H9 (cell line): ENCODE measurements at regions not wholly inside any gene's neighbourhood (a gene's known extent, or its start where the extent isn't known, plus 50 kb on each side); places are given as distances from the start of the nearest gene placed in this dataset.
A peak's percentile ranks its signal among the peaks of the same experiment; 100 is the strongest.

ENCODE experiments used
- DNase-seq: peaks from one replicate; pipeline ENCODE4 v3.0.0-alpha.2; 2017
- H2AFZ ChIP-seq: one replicate; pipeline ENCODE4 v1.6.1; 2013; ENCODE audit warnings: mild to moderate bottlenecking, low read length, control low read depth, moderate library complexity
- H2AK5ac ChIP-seq: 2 replicates; pipeline ENCODE4 v1.6.1; 2013; ENCODE audit warnings: low read length, control low read depth, mixed read lengths; ENCODE audit not compliant: insufficient read length
- H2BK120ac ChIP-seq: one replicate; pipeline ENCODE4 v1.6.1; 2013; ENCODE audit warnings: low read depth, mild to moderate bottlenecking, low read length, control low read depth, inconsistent platforms; ENCODE audit not compliant: poor library complexity, severe bottlenecking
- H2BK12ac ChIP-seq: 2 replicates; pipeline ENCODE4 v1.6.1; 2013; ENCODE audit warnings: low read length, control low read depth, mixed read lengths, low read depth; ENCODE audit not compliant: insufficient read length
- H2BK15ac ChIP-seq: 2 replicates; pipeline ENCODE4 v1.6.1; 2013; ENCODE audit warnings: low read depth, low read length, control low read depth
- H2BK20ac ChIP-seq: one replicate; pipeline ENCODE4 v1.6.1; 2013; ENCODE audit warnings: low read depth, mild to moderate bottlenecking, low read length, control low read depth, inconsistent platforms; ENCODE audit not compliant: poor library complexity, severe bottlenecking
- H2BK5ac ChIP-seq: 2 replicates; pipeline ENCODE4 v1.6.1; 2013; ENCODE audit warnings: low read length, control low read depth, mixed read lengths; ENCODE audit not compliant: insufficient read length
- H3K14ac ChIP-seq: 2 replicates; pipeline ENCODE4 v1.6.1; 2013; ENCODE audit warnings: low read length, control low read depth; ENCODE audit not compliant: insufficient read depth
- H3K18ac ChIP-seq: 2 replicates; pipeline ENCODE4 v1.6.1; 2013; ENCODE audit warnings: low read depth, mild to moderate bottlenecking, mixed read lengths, low read length, control low read depth; ENCODE audit not compliant: insufficient read length
- H3K23ac ChIP-seq: 2 replicates; pipeline ENCODE4 v1.6.1; 2013; ENCODE audit warnings: low read length, control low read depth, mixed read lengths, low read depth; ENCODE audit not compliant: insufficient read length
- H3K23me2 ChIP-seq: 2 replicates; pipeline ENCODE4 v1.6.1; 2013; ENCODE audit warnings: low read depth, mild to moderate bottlenecking, mixed read lengths, low read length, control low read depth; ENCODE audit not compliant: insufficient read length, poor library complexity, severe bottlenecking
- H3K27ac ChIP-seq: 2 replicates; pipeline ENCODE4 v1.5.1; 2013; ENCODE audit warnings: low read length, control low read depth, mixed read lengths, low read depth; ENCODE audit not compliant: insufficient read length
- H3K27me3 ChIP-seq: 2 replicates; pipeline ENCODE4 v1.6.1; 2013; ENCODE audit warnings: low read length, control low read depth, inconsistent platforms; ENCODE audit not compliant: insufficient read depth
- H3K4ac ChIP-seq: 2 replicates; pipeline ENCODE4 v1.6.1; 2013; ENCODE audit warnings: low read depth, mild to moderate bottlenecking, control low read depth, inconsistent platforms, low read length, moderate library complexity
- H3K4me1 ChIP-seq: 2 replicates; pipeline ENCODE4 v1.6.1; 2013; ENCODE audit warnings: low read length, control low read depth, inconsistent platforms; ENCODE audit not compliant: insufficient read depth
- H3K4me2 ChIP-seq: 2 replicates; pipeline ENCODE4 v1.6.1; 2013; ENCODE audit warnings: low read length, control low read depth, mixed read lengths; ENCODE audit not compliant: insufficient read length, insufficient read depth
- H3K56ac ChIP-seq: 2 replicates; pipeline ENCODE4 v1.6.1; 2013; ENCODE audit warnings: low read depth, mild to moderate bottlenecking, mixed read lengths, low read length, control low read depth; ENCODE audit not compliant: insufficient read length
- H3K79me1 ChIP-seq: 2 replicates; pipeline ENCODE4 v1.6.1; 2013; ENCODE audit warnings: low read depth, mild to moderate bottlenecking, moderate library complexity, low read length, control low read depth, inconsistent platforms; ENCODE audit not compliant: insufficient read depth, poor library complexity, severe bottlenecking
- H3K79me2 ChIP-seq: 2 replicates; pipeline ENCODE4 v1.6.1; 2013; ENCODE audit warnings: low read length, control low read depth, inconsistent platforms; ENCODE audit not compliant: insufficient read depth
- H3K9ac ChIP-seq: 2 replicates; pipeline ENCODE4 v1.6.1; 2013; ENCODE audit warnings: low read length, control low read depth, mixed read lengths; ENCODE audit not compliant: insufficient read length; ENCODE audit errors: extremely low read depth
- H3K9me3 ChIP-seq: one replicate; pipeline ENCODE4 v1.6.1; 2013; ENCODE audit warnings: low read depth, low read length, inconsistent platforms; ENCODE audit not compliant: control insufficient read depth
- H3T11ph ChIP-seq: one replicate; pipeline ENCODE4 v1.6.1; 2013; ENCODE audit warnings: mild to moderate bottlenecking, low read length, control low read depth, inconsistent platforms
- H4K20me1 ChIP-seq: one replicate; pipeline ENCODE4 v1.6.1; 2013; ENCODE audit not compliant: control insufficient read depth, insufficient read length, insufficient read depth
- H4K5ac ChIP-seq: 2 replicates; pipeline ENCODE4 v1.6.1; 2013; ENCODE audit warnings: low read depth, mild to moderate bottlenecking, mixed read lengths, low read length, control low read depth; ENCODE audit not compliant: insufficient read length
- H4K8ac ChIP-seq: replicated peaks from 2 replicates; pipeline ENCODE4 v1.6.1; 2013; ENCODE audit warnings: low read length, control low read depth, mixed read lengths, low read depth; ENCODE audit not compliant: insufficient read length
- H4K91ac ChIP-seq: 2 replicates; pipeline ENCODE4 v1.6.1; 2013; ENCODE audit warnings: low read depth, mild to moderate bottlenecking, moderate library complexity, mixed read lengths, low read length, control low read depth; ENCODE audit not compliant: insufficient read length
- H3K27ac Mint-ChIP-seq, 3 experiments: 2 replicates in 2 of 3; 3 replicates in 1 of 3; pipeline ENCODE4 v1.8.0; 2020 to 2021; ENCODE audit warnings: mixed read lengths in 3 of 3, mild to moderate bottlenecking in 1 of 3, moderate library complexity in 1 of 3
- H3K27me3 Mint-ChIP-seq: 2 replicates; pipeline ENCODE4 v1.8.0; 2021; ENCODE audit warnings: low read depth, mild to moderate bottlenecking, moderate library complexity, mixed read lengths
- H3K36me3 Mint-ChIP-seq, 3 experiments: 2 replicates in 2 of 3; 3 replicates in 1 of 3; pipeline ENCODE4 v1.8.0; 2020 to 2021; ENCODE audit warnings: low read depth in 3 of 3, mixed read lengths in 3 of 3; ENCODE audit not compliant: insufficient read depth in 1 of 3
- H3K4me1 Mint-ChIP-seq, 2 experiments: 2 replicates each; pipeline ENCODE4 v1.8.0; 2020; ENCODE audit warnings: mixed read lengths in 2 of 2
- H3K4me3 Mint-ChIP-seq, 2 experiments: 2 replicates in 1 of 2; 3 replicates in 1 of 2; pipeline ENCODE4 v1.8.0; 2020 to 2021; ENCODE audit warnings: mild to moderate bottlenecking in 2 of 2, mixed read lengths in 2 of 2, moderate library complexity in 1 of 2
- H3K9me3 Mint-ChIP-seq, 2 experiments: 2 replicates in 1 of 2; 3 replicates in 1 of 2; pipeline ENCODE4 v1.8.0; 2020; ENCODE audit warnings: mild to moderate bottlenecking in 2 of 2, mixed read lengths in 2 of 2, moderate library complexity in 1 of 2
- CTCF ChIP-seq: fragments of 200-600 bp; sonication (generic); conservative IDR thresholded peaks from 3 replicates; pipeline ENCODE4 v1.8.0; 2021; ENCODE audit warnings: antibody characterized with exemption, mild to moderate bottlenecking
- WGBS: extraction: QIAGEN DNeasy Blood & Tissue Kit; methylation state at CpG from one replicate; pipeline ENCODE4 v1.1.7; 2013; ENCODE audit warnings: missing lambda C conversion rate, low lambda C conversion rate, mixed read lengths; ENCODE audit not compliant: insufficient read length; ENCODE audit errors: extremely low coverage; 5-methylcytosine and 5-hydroxymethylcytosine counted together

DNA sequence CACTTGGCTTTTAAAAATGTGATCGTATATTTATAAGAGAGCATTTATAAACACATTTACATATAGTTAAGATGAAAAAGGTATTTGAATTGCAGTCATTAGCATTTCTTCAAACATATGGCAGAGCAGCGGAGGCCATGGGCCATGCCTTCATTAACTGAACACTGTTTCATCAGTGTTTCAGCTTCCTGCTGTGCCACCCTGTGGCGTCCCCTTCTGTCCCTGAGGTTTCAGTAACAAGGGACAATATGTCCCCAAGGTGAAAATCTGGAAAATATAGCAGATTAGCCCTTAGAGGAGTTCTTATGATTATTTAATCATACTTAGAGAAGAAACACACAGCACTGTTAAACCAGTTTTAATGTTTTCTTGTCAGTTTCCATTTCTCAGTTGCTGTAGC lies 577.8 kb downstream of the ETV1 start:
- Histone ChIP-seq H3K23me2 (no peaks in the 10 kb centered on the region), H3K27ac (no peak overlapping the region), H4K91ac (no peak overlapping the region), H3T11ph (no peak overlapping the region), H3K79me2 (no peaks in the 10 kb centered on the region), H3K56ac (no peak overlapping the region), H3K18ac (no peak overlapping the region), H4K5ac (no peak overlapping the region), H3K14ac (no peak overlapping the region), H3K4me2 (no peak overlapping the region), H3K27me3 (no peaks in the 10 kb centered on the region), H2AK5ac (no peak overlapping the region), H2BK5ac (no peak overlapping the region), H3K4me1 (no peaks in the 10 kb centered on the region), H2BK15ac (no peak overlapping the region), H3K9ac (no peak overlapping the region), H3K4ac (no peak overlapping the region), H2BK120ac (no peak overlapping the region), H3K79me1 (no peaks in the 10 kb centered on the region), H4K20me1 (no peaks in the 10 kb centered on the region), H3K9me3 (no peaks in the 10 kb centered on the region), H2BK20ac (no peak overlapping the region), H3K23ac (no peak overlapping the region), H4K8ac (no peak overlapping the region), H2AFZ (no peak overlapping the region), H2BK12ac (no peak overlapping the region)
- no peak for DNase-seq
- H3K9me3 Mint-ChIP-seq: no peaks in the 10 kb centered on the region
- H3K36me3 Mint-ChIP-seq: no peaks in the 10 kb centered on the region
- H3K4me3 Mint-ChIP-seq: no peak overlapping the region
- H3K4me1 Mint-ChIP-seq: 0 out of 4 replicates have a peak, but pooled peaks cover 0 to 4% of the 10 kb centered on the region in 2 experiments
- no peak for TF ChIP-seq CTCF
- H3K27me3 Mint-ChIP-seq: no peaks in the 10 kb centered on the region
- H3K27ac Mint-ChIP-seq: 0 out of 7 replicates have a peak overlapping the region, but pooled peaks of 1 of the 3 experiments have one; percentile 48
- no CpG with 5 or more reads among the region's 3 CpGs for WGBS
